Suprapubic skin (tissue), 4 donors: ENCODE measurements at regions not wholly inside any gene's neighbourhood (a gene's known extent, or its start where the extent isn't known, plus 50 kb on each side); places are given as distances from the start of the nearest gene placed in this dataset.

Source experiments
- DNase-seq, 2 donors: peaks; one replicate each; pipeline ENCODE4 v3.0.0-alpha.2; 2019; ENCODE audit warnings: low spot score in 2 of 2
- H3K27ac ChIP-seq: fragments of 200-600 bp; sonication (generic); one replicate; pipeline ENCODE4 v1.5.1; 2019
- H3K27me3 ChIP-seq: fragments of 200-600 bp; sonication (generic); one replicate; pipeline ENCODE4 v1.5.1; 2019
- H3K36me3 ChIP-seq: fragments of 200-600 bp; sonication (generic); one replicate; pipeline ENCODE4 v1.5.1; 2019
- H3K4me1 ChIP-seq: fragments of 200-600 bp; sonication (generic); one replicate; pipeline ENCODE4 v1.5.1; 2019
- H3K4me3 ChIP-seq: fragments of 200-600 bp; sonication (generic); one replicate; pipeline ENCODE4 v1.5.1; 2019; ENCODE audit warnings: mild to moderate bottlenecking
- H3K9me3 ChIP-seq: fragments of 200-600 bp; sonication (generic); one replicate; pipeline ENCODE4 v1.5.1; 2019
- CTCF ChIP-seq, 2 donors: fragments of 200-600 bp in 1 of 2; fragments of 450-650 bp in 1 of 2; sonication (generic) in 1 of 2; IDR thresholded peaks; one replicate each; pipeline ENCODE4 v1.5.1; 2016 to 2019; ENCODE audit warnings: antibody characterized with exemption in 2 of 2, mild to moderate bottlenecking in 1 of 2, moderate library complexity in 1 of 2
- EP300 ChIP-seq: sonication (generic); formaldehyde crosslinking; IDR thresholded peaks from one replicate; pipeline ENCODE4 v1.6.1; 2017; ENCODE audit warnings: antibody characterized with exemption
- POLR2A ChIP-seq, 2 donors: fragments of 450-650 bp; IDR thresholded peaks; one replicate each; pipeline ENCODE4 v1.6.1; 2017; ENCODE audit warnings: antibody characterized with exemption in 2 of 2, mild to moderate bottlenecking in 2 of 2, moderate library complexity in 2 of 2
- POLR2AphosphoS5 ChIP-seq, 3 donors: sonication (generic); formaldehyde crosslinking; IDR thresholded peaks; one replicate each; pipeline ENCODE4 v1.6.1; 2017; ENCODE audit warnings: antibody characterized with exemption in 3 of 3
- WGBS: methylation state at CpG from one replicate; pipeline ENCODE4 v1.1.5; 2018; 5-methylcytosine and 5-hydroxymethylcytosine counted together

- TF ChIP-seq CTCF (IDR thresholded peaks at IDR 0.05) (no peak), EP300 (no peak), POLR2A (IDR thresholded peaks at IDR 0.05) (no peak)
- H3K36me3 ChIP-seq = no peaks in the 10 kb centered on the region
- H3K27ac ChIP-seq = no peak overlapping the region
- WGBS = 73% methylated on average over 7 of the region's 7 CpGs
- H3K9me3 ChIP-seq = no peaks in the 10 kb centered on the region
- DNase-seq = no peak
- H3K4me1 ChIP-seq = no peaks in the 10 kb centered on the region
- H3K4me3 ChIP-seq = no peak overlapping the region
- no peaks in the 10 kb centered on the region for H3K27me3 ChIP-seq
These were observed 87.2 kb upstream of the KCNK12 start for GRCh38 chr2:47657886-47658489.

DNA sequence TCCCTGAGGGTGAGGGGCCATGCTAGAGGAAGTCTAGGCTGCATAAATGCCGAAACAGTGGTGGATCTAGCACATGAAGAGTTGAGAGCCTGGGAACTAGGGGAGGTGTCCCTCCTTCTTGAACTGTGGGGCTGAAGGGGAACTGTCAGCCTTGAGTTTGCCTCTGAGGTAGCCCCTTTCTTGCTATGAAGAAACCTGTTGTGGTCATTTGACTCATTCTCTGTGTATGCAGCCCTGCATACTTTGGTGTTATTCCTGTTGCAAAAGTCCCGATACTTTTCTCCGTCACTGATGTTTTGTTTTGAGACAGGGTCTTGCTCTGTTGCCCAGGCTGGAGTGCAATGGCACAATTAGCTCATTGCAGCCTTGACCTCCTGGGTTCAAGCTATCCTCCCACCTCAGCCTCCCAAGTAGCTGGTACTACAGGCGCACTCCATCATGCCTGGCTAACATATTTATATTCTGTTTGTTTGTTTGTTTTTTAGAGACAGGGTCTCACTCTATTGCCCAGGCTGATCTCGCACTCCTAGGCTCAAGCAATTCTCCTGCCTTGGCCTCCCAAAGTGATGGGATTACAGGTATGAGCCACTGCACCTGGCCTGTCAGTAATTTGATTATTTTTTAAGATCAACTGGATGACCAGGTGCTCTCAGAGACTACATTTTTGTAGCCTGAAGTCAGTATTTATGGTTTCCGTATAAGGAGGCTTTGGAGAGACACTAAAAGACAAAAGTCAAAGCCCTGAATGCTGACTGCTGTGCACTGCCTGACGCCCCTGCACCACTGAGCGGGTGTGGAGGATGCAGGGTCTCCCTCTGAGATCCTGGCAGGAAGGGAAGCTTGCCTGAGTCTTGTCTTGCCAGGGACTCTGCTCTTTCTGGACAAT is 86.2 kb upstream of the KCNK12 start:
- Histone ChIP-seq H3K9me3 (no peaks in the 10 kb centered on the region), H3K4me1 (no peaks in the 10 kb centered on the region), H3K36me3 (no peaks in the 10 kb centered on the region), H3K27me3 (no peaks in the 10 kb centered on the region), H3K27ac (no peak overlapping the region), H3K4me3 (no peak overlapping the region)
- WGBS = 87% methylated on average over 7 of the region's 8 CpGs
- no peak for TF ChIP-seq CTCF (IDR thresholded peaks at IDR 0.05)
- TF ChIP-seq EP300 = no peak
- no peak for TF ChIP-seq POLR2A (IDR thresholded peaks at IDR 0.05)
- no peak for TF ChIP-seq POLR2AphosphoS5 (IDR thresholded peaks at IDR 0.05)
- no peak for DNase-seq

- TF ChIP-seq EP300 = no peak
- no peak for TF ChIP-seq POLR2AphosphoS5 (IDR thresholded peaks at IDR 0.05)
- TF ChIP-seq POLR2A (IDR thresholded peaks at IDR 0.05) = no peak
- TF ChIP-seq CTCF (IDR thresholded peaks at IDR 0.05) = no peak
- WGBS = 81% methylated on average over 2 of the region's 2 CpGs
These were observed 84.7 kb upstream of the KCNK12 start for GRCh38 chr2:47655563-47655880.

GRCh38 chr2:47654790-47655562 is 84.2 kb upstream of the KCNK12 start:
- Histone ChIP-seq H3K9me3 (no peaks in the 10 kb centered on the region), H3K4me3 (no peak overlapping the region), H3K36me3 (no peaks in the 10 kb centered on the region), H3K27me3 (no peaks in the 10 kb centered on the region), H3K4me1 (no peaks in the 10 kb centered on the region), H3K27ac (no peak overlapping the region)
- WGBS = 74% methylated on average over 14 of the region's 15 CpGs
- no peak for DNase-seq
- no peak for TF ChIP-seq POLR2A (IDR thresholded peaks at IDR 0.05)
- TF ChIP-seq POLR2AphosphoS5 (IDR thresholded peaks at IDR 0.05) = no peak
- no peak for TF ChIP-seq CTCF (IDR thresholded peaks at IDR 0.05)
- no peak for TF ChIP-seq EP300

More at GRCh38 chr2:47655563-47655880, 84.7 kb upstream of the KCNK12 start:
- Histone ChIP-seq H3K4me1 (no peaks in the 10 kb centered on the region), H3K4me3 (no peak overlapping the region), H3K27me3 (no peaks in the 10 kb centered on the region), H3K9me3 (no peaks in the 10 kb centered on the region), H3K36me3 (no peaks in the 10 kb centered on the region), H3K27ac (no peak overlapping the region)
- no peak for DNase-seq
